ENCODE measurements at regions not wholly inside any gene's neighbourhood (a gene's known extent, or its start where the extent isn't known, plus 50 kb on each side); places are given as distances from the start of the nearest gene placed in this dataset.

DNA sequence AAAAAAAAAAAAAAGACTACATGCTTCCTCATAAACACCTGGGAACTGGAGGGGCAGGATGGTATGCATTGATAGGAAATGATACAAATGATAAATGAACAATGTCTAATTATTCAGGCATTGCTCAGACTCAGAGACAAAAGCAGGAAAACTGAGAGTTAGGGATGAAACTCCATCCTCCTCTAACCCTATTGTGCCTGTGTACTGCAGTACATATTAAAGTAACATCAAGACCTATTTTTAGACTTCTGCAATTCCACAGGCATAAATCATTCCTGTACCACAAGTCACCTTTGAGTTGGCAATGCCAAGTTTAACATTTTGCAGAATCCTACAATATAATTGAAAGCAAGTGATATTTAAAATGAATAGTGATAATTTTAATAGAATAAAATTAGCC is 156.5 kb upstream of the USP15 start:
- no peak overlapping the region for H4K8ac ChIP-seq (ENCODE audit: extremely low read depth, insufficient read depth, low read length)
- no peak overlapping the region for H2BK5ac ChIP-seq (ENCODE audit: low read depth, low read length)
- no peak overlapping the region for H4K5ac ChIP-seq (ENCODE audit: insufficient read length, low read depth, low read length)
- no peaks in the 10 kb centered on the region for H3K9me3 ChIP-seq (ENCODE audit: insufficient read depth in 2 of 2, low read depth in 1 of 2, low read length in 1 of 2)
- no peaks in the 10 kb centered on the region for H3K36me3 ChIP-seq (ENCODE audit: control insufficient read depth in 2 of 4, insufficient read depth in 4 of 4, low read length in 3 of 4)
- no peak overlapping the region for H2BK12ac ChIP-seq (ENCODE audit: low read depth, low read length)
- TF ChIP-seq NRF1 (IDR thresholded peaks at IDR 0.05; ENCODE audit: low read depth, low read length) (no peak), RAD21 (IDR thresholded peaks at IDR 0.05 in 1 of 2, conservative IDR thresholded peaks at IDR 0.05 in 1 of 2; ENCODE audit: low read depth in 2 of 2, low read length in 2 of 2) (no peak), PHF8 (conservative IDR thresholded peaks at IDR 0.05; ENCODE audit: low read depth, low read length) (no peak), E2F6 (IDR thresholded peaks at IDR 0.05) (no peak), SP2 (IDR thresholded peaks at IDR 0.05; ENCODE audit: low read length) (no peak), CBX5 (IDR thresholded peaks at IDR 0.05; ENCODE audit: low read depth, low read length) (no peak), KDM4A (IDR thresholded peaks at IDR 0.05; ENCODE audit: low read depth, low read length, severe bottlenecking) (no peak), KDM1A (IDR thresholded peaks at IDR 0.05; ENCODE audit: borderline replicate concordance, low read length) (no peak), BACH1 (IDR thresholded peaks at IDR 0.05; ENCODE audit: low read length) (no peak), TAF7 (optimal IDR thresholded peaks at IDR 0.05; ENCODE audit: borderline replicate concordance, low read depth, low read length) (no peak)
- peaks cover 0 to 17% (median 6%) of the 10 kb centered on the region in 4 experiments; a peak in 4 of 7 replicates for H3K4me1 ChIP-seq (replicated peaks in 1 of 4; ENCODE audit: control insufficient read depth in 3 of 4, insufficient read depth in 4 of 4, low read length in 3 of 4)
- H3K79me2 ChIP-seq (ENCODE audit: control insufficient read depth in 1 of 2, insufficient read depth in 2 of 2, low read length in 2 of 2) = no peaks in the 10 kb centered on the region
- no peak overlapping the region for H2AK5ac ChIP-seq (ENCODE audit: low read depth, low read length)
- H2AFZ ChIP-seq (ENCODE audit: low read length) = no peak overlapping the region
- no peak overlapping the region for H3K14ac ChIP-seq (ENCODE audit: insufficient read length)
- peak overlapping the region; percentile 37 for H2BK120ac ChIP-seq (replicated peaks; ENCODE audit: low read depth, low read length)
- no peak overlapping the region for H3K23ac ChIP-seq (ENCODE audit: insufficient read length)
- ChIA-PET CTCF (ENCODE audit: partially characterized antibody) (interaction anchor here (0.7 to 1.1 kb wide), 2 partner anchors 19 to 591 kb away, joined by 3 read pairs; no protein-coding TSS in a partner anchor), POLR2A (ENCODE audit: partially characterized antibody) (no interaction called here)
- H4K20me1 ChIP-seq (replicated peaks in 1 of 2; ENCODE audit: control insufficient read depth in 1 of 2, insufficient read depth in 2 of 2, low read length in 2 of 2) = no peaks in the 10 kb centered on the region
- H4K91ac ChIP-seq (replicated peaks; ENCODE audit: insufficient read length, low read length) = no peak overlapping the region
- no peak for FAIRE-seq
- H3K27me3 ChIP-seq (replicated peaks in 1 of 4; ENCODE audit: control insufficient read depth in 3 of 4, extremely low read depth in 1 of 4, insufficient read depth in 3 of 4, low read length in 3 of 4) = no peaks in the 10 kb centered on the region
- no peak overlapping the region for H3K4me3 ChIP-seq (ENCODE audit: extremely low read depth in 1 of 4, insufficient read depth in 2 of 4, low read depth in 3 of 4, low read length in 4 of 4)
- no peak overlapping the region; the same call in 1 of the 2 replicates for H3K18ac ChIP-seq (ENCODE audit: extremely low read depth, low read length)
- H3K9ac ChIP-seq (replicated peaks in 1 of 4; ENCODE audit: extremely low read depth in 1 of 4, low read depth in 3 of 4, low read length in 3 of 4) = no peak overlapping the region
- H3K23me2 ChIP-seq (ENCODE audit: low read depth, low read length) = no peaks in the 10 kb centered on the region; the same call in 1 of the 2 replicates
- H3K4me2 ChIP-seq (ENCODE audit: insufficient read depth in 1 of 2, low read depth in 2 of 2, low read length in 2 of 2) = peak overlapping the region in 1 of 2 experiments; percentile 49; a peak in 2 of 4 replicates
- no peak overlapping the region for H3K4ac ChIP-seq (replicated peaks; ENCODE audit: insufficient read length, low read depth, low read length)
- no peak overlapping the region for H3K27ac ChIP-seq (ENCODE audit: low read depth, low read length)
- H3K56ac ChIP-seq (replicated peaks; ENCODE audit: insufficient read length, low read depth, low read length) = no peak overlapping the region
- H2BK20ac ChIP-seq (ENCODE audit: low read length) = no peak overlapping the region
- no peaks in the 10 kb centered on the region for H3K79me1 ChIP-seq (ENCODE audit: low read depth, low read length)
- no peak for DNase-seq (ENCODE audit: low read depth in 1 of 2, low spot score in 2 of 2)
- H2BK15ac ChIP-seq (ENCODE audit: low read length) = no peak overlapping the region
